K562 (cell line): ENCODE measurements at regions not wholly inside any gene's neighbourhood (a gene's known extent, or its start where the extent isn't known, plus 50 kb on each side); places are given as distances from the start of the nearest gene placed in this dataset.

Source experiments
- CBX1 ChIP-seq: sonication (generic); IDR thresholded peaks from 2 replicates; pipeline ENCODE4 v1.6.1; 2016; ENCODE audit warnings: antibody characterized with exemption, low read depth, mild to moderate bottlenecking
- CXXC5 ChIP-seq: fragments of 250-450 bp; sonication (Bioruptor Pico); IDR thresholded peaks from 2 replicates; pipeline ENCODE4 v1.8.0; 2022; ENCODE audit warnings: inconsistent platforms, mild to moderate bottlenecking, moderate library complexity
- EP400 ChIP-seq: fragments of 450-650 bp; IDR thresholded peaks from 2 replicates; pipeline ENCODE4 v1.6.1; 2017; ENCODE audit warnings: antibody characterized with exemption, mild to moderate bottlenecking, moderate library complexity
- GTF2F1 ChIP-seq: IDR thresholded peaks from 2 replicates; pipeline ENCODE4 v1.6.1; 2011; ENCODE audit warnings: low read depth, low read length, improper control_type of control experiment
- KDM1A ChIP-seq, 2 experiments: fragments of 450-650 bp; IDR thresholded peaks; 2 replicates each; pipeline ENCODE4 v1.6.1; 2016; ENCODE audit warnings: mild to moderate bottlenecking in 2 of 2
- MBD1 ChIP-seq: fragments of 250-450 bp; sonication (Bioruptor Pico); IDR thresholded peaks from 2 replicates; pipeline ENCODE4 v1.8.0; 2022; ENCODE audit warnings: inconsistent platforms
- MITF ChIP-seq: IDR thresholded peaks from 2 replicates; pipeline ENCODE4 v1.6.1; 2014; ENCODE audit warnings: antibody characterized with exemption
- NEUROD1 ChIP-seq: fragments of 150-350 bp; IDR thresholded peaks from 2 replicates; pipeline ENCODE4 v1.6.1; 2014; ENCODE audit warnings: borderline replicate concordance, low read length, low read depth; ENCODE audit not compliant: partially characterized antibody
- RNF2 ChIP-seq: sonication (generic); IDR thresholded peaks from 2 replicates; pipeline ENCODE4 v1.6.1; 2016
- SMARCE1 ChIP-seq: fragments of 450-650 bp; IDR thresholded peaks from 2 replicates; pipeline ENCODE4 v1.7.1; 2016; ENCODE audit warnings: mild to moderate bottlenecking
- SREBF1 ChIP-seq: fragments of 150-350 bp; IDR thresholded peaks from 2 replicates; pipeline ENCODE4 v1.6.1; 2014; ENCODE audit warnings: antibody characterized with exemption, low read depth, low read length, borderline replicate concordance
- U2AF1 ChIP-seq: fragments of 200-400 bp; formaldehyde crosslinking; optimal IDR thresholded peaks from 2 replicates; pipeline ENCODE3; 2017; ENCODE audit warnings: mild to moderate bottlenecking, low read depth, low read length, moderate library complexity
- ZNF184 ChIP-seq: sonication (generic); formaldehyde crosslinking; IDR thresholded peaks from 2 replicates; pipeline ENCODE4 v1.5.0; 2020; ENCODE audit warnings: missing genetic modification reagents
- ZNF311 ChIP-seq: fragments of 250-450 bp; sonication (Bioruptor Pico); IDR thresholded peaks from 2 replicates; pipeline ENCODE4 v1.4.0; 2020; ENCODE audit warnings: mild to moderate bottlenecking, moderate library complexity
- ZNF384 ChIP-seq: IDR thresholded peaks from 2 replicates; pipeline ENCODE4 v1.6.1; 2012; ENCODE audit warnings: low read depth, low read length, improper control_type of control experiment
- TF ChIP-seq, protein P1 (sequence below): fragments of 450-650 bp; IDR thresholded peaks from 2 replicates; pipeline ENCODE4 v1.6.1; 2016; ENCODE audit warnings: borderline replicate concordance
- TF ChIP-seq, protein P2 (sequence below): fragments of 150-350 bp; conservative IDR thresholded peaks from 2 replicates; pipeline ENCODE4 v1.6.1; 2014; ENCODE audit warnings: low read length
- TF ChIP-seq, protein P3 (sequence below): fragments of 250-450 bp; sonication (Bioruptor Pico); IDR thresholded peaks from 2 replicates; pipeline ENCODE4 v1.5.0; 2021
- TF ChIP-seq, protein P4 (sequence below), 2 experiments: fragments of 450-650 bp; conservative IDR thresholded peaks; 2 replicates each; pipeline ENCODE4 v1.6.1; 2017; ENCODE audit warnings: mild to moderate bottlenecking in 2 of 2, moderate library complexity in 2 of 2

DNA sequence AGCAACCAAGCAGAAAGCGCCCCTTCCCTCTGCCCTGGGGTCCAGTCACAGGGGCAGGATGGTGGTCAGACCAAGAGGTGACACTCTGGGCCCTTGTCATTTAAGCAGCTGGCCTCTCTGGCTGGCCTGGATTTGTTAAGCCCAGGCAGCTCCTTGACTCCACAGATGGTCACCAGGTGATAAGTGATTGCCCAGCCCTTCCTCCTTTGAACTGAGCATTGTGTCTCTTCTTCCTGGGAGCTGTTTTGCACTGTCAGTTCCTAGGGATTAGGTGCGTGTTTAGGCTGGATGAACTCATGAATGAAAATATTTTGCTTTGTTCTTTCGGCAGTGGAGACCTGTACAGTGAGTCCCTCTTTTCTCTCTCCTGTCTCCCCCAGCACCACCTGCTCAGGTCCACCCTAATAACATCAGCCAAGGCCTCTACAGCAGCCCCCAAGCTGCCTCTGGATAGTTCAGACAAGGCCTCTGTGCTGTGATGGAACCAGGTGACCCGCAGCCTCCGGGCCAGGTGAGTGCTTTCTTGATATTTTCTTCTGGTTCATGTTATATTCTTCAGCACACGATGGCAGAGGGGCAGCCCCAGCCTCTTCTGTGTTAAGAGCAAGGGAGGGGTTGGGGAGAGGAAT, 139.7 kb upstream of the PITX1 start (continued):
- TF ChIP-seq CBX1 (no peak), RNF2 (no peak; the same call in 1 of the 2 replicates), SMARCE1 (peak; percentile 72), KDM1A (IDR thresholded peaks at IDR 0.05) (peak; percentile 75 to 83), CXXC5 (CRISPR knock-in tag) (peak; percentile 63), MBD1 (CRISPR knock-in tag) (no peak), SREBF1 (no peak), GTF2F1 (no peak), ZNF384 (no peak), ZNF184 (no peak), U2AF1 (no peak), ZNF311 (CRISPR knock-in tag) (no peak), NEUROD1 (peak; percentile 45), MITF (no peak), EP400 (no peak)
- TF ChIP-seq, protein P1, sequence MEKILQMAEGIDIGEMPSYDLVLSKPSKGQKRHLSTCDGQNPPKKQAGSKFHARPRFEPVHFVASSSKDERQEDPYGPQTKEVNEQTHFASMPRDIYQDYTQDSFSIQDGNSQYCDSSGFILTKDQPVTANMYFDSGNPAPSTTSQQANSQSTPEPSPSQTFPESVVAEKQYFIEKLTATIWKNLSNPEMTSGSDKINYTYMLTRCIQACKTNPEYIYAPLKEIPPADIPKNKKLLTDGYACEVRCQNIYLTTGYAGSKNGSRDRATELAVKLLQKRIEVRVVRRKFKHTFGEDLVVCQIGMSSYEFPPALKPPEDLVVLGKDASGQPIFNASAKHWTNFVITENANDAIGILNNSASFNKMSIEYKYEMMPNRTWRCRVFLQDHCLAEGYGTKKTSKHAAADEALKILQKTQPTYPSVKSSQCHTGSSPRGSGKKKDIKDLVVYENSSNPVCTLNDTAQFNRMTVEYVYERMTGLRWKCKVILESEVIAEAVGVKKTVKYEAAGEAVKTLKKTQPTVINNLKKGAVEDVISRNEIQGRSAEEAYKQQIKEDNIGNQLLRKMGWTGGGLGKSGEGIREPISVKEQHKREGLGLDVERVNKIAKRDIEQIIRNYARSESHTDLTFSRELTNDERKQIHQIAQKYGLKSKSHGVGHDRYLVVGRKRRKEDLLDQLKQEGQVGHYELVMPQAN = no peak
- TF ChIP-seq, protein P2, sequence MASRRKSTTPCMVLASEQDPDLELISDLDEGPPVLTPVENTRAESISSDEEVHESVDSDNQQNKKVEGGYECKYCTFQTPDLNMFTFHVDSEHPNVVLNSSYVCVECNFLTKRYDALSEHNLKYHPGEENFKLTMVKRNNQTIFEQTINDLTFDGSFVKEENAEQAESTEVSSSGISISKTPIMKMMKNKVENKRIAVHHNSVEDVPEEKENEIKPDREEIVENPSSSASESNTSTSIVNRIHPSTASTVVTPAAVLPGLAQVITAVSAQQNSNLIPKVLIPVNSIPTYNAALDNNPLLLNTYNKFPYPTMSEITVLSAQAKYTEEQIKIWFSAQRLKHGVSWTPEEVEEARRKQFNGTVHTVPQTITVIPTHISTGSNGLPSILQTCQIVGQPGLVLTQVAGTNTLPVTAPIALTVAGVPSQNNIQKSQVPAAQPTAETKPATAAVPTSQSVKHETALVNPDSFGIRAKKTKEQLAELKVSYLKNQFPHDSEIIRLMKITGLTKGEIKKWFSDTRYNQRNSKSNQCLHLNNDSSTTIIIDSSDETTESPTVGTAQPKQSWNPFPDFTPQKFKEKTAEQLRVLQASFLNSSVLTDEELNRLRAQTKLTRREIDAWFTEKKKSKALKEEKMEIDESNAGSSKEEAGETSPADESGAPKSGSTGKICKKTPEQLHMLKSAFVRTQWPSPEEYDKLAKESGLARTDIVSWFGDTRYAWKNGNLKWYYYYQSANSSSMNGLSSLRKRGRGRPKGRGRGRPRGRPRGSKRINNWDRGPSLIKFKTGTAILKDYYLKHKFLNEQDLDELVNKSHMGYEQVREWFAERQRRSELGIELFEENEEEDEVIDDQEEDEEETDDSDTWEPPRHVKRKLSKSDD = no peak
- TF ChIP-seq, protein P3, sequence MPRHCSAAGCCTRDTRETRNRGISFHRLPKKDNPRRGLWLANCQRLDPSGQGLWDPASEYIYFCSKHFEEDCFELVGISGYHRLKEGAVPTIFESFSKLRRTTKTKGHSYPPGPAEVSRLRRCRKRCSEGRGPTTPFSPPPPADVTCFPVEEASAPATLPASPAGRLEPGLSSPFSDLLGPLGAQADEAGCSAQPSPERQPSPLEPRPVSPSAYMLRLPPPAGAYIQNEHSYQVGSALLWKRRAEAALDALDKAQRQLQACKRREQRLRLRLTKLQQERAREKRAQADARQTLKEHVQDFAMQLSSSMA (CRISPR knock-in tag) = no peak
- TF ChIP-seq, protein P4, sequence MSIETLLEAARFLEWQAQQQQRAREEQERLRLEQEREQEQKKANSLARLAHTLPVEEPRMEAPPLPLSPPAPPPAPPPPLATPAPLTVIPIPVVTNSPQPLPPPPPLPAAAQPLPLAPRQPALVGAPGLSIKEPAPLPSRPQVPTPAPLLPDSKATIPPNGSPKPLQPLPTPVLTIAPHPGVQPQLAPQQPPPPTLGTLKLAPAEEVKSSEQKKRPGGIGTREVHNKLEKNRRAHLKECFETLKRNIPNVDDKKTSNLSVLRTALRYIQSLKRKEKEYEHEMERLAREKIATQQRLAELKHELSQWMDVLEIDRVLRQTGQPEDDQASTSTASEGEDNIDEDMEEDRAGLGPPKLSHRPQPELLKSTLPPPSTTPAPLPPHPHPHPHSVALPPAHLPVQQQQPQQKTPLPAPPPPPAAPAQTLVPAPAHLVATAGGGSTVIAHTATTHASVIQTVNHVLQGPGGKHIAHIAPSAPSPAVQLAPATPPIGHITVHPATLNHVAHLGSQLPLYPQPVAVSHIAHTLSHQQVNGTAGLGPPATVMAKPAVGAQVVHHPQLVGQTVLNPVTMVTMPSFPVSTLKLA (conservative IDR thresholded peaks at IDR 0.05) = peak in 1 of 2 experiments; percentile 38; a peak in 1 of 4 replicates
